ENCODE measurements at regions not wholly inside any gene's neighbourhood (a gene's known extent, or its start where the extent isn't known, plus 50 kb on each side); places are given as distances from the start of the nearest gene placed in this dataset.
A peak's percentile ranks its signal among the peaks of the same experiment; 100 is the strongest.

DNA sequence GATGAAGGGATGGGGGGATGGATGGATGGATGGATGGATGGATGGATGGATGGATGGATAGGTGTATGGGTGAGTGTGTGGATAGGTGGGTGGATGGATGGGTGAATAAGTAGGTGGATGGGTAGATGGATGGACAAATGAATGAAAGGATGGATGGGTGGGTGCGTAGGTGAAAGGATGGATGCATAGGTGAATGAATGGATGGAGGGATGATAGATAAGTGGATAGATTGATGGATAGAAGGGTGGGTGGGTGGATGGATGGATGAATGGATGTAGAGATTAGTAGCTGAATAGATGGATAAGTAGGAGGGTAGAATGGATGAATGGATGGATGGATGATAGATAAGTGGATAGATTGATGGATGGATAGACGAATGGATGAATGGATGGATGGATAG, 152.7 kb downstream of the MN1 start:
- 95% methylated on average over 2 of the region's 2 CpGs for WGBS (ENCODE audit: insufficient coverage)
- Histone ChIP-seq H3K4me3 (ENCODE audit: low read length) (no peak overlapping the region), H3K27ac (ENCODE audit: low read length) (no peak overlapping the region)

DNA sequence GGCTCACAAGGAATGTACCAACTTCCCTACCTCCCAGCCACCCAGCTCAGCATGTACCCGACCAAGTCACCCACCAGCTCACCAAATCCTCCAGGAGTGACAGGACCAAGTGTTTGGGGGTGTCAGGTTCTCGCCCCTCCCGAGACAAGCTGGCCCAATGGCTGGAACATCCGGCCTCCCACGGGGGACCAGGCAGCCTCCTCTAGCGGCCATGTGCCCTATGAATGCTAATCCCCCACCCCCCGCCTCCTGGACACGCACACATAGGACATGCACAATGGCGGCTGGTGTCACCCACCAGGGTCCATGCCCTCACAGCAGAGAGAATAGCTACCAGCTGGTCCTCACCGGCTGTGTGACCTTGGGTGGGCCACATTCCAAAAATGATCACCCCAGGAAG, 151.0 kb downstream of the MN1 start:
- Histone ChIP-seq H3K27me3 (ENCODE audit: control insufficient read depth, insufficient read depth, low read length) (peaks cover 5% of the 10 kb centered on the region), H3K4me1 (ENCODE audit: control insufficient read depth, insufficient read depth, low read length) (peaks cover 27% of the 10 kb centered on the region), H3K27ac (ENCODE audit: low read length) (peak overlapping the region; percentile 83), H3K4me3 (ENCODE audit: low read length) (no peak overlapping the region), H3K9me3 (replicated peaks; ENCODE audit: control insufficient read depth, low read depth, low read length) (no peaks in the 10 kb centered on the region), H3K36me3 (ENCODE audit: control insufficient read depth, insufficient read depth, low read length) (no peaks in the 10 kb centered on the region)
- DNase-seq, result peak; percentile 71
- WGBS (ENCODE audit: insufficient coverage), result 74% methylated on average over 9 of the region's 10 CpGs

More for the DNA sequence above, 152.7 kb downstream of the MN1 start:
- no peaks in the 10 kb centered on the region for H3K36me3 ChIP-seq (ENCODE audit: control insufficient read depth, insufficient read depth, low read length)
- no peak for DNase-seq
- no peaks in the 10 kb centered on the region for H3K9me3 ChIP-seq (replicated peaks; ENCODE audit: control insufficient read depth, low read depth, low read length)
- H3K4me1 ChIP-seq (ENCODE audit: control insufficient read depth, insufficient read depth, low read length), result peaks cover 20% of the 10 kb centered on the region
- H3K27me3 ChIP-seq (ENCODE audit: control insufficient read depth, insufficient read depth, low read length), result peaks cover 5% of the 10 kb centered on the region

DNA sequence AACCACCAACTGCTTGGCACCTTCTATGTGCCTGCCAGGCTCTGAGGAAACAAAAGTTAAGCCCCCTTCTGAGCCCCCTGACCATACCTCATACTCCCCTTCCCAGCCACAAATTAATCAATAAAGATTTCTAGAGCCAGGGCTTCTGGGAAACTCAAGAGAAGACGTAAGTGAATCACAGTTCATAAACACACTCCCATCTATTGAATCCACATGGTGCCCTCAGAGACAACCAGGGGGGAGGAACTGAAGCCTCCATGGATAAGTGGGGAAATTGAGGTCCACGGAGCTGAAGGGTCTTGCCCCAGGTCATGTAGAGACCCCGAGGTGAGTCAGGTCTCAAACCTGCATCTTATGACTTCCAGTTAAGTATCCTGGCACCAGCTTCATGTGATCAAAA, 150.6 kb downstream of the MN1 start:
- WGBS (ENCODE audit: insufficient coverage), result no CpG with 5 or more reads among the region's 3 CpGs
- Histone ChIP-seq H3K27me3 (ENCODE audit: control insufficient read depth, insufficient read depth, low read length) (peaks cover 3% of the 10 kb centered on the region), H3K4me1 (ENCODE audit: control insufficient read depth, insufficient read depth, low read length) (peaks cover 27% of the 10 kb centered on the region), H3K36me3 (ENCODE audit: control insufficient read depth, insufficient read depth, low read length) (no peaks in the 10 kb centered on the region), H3K4me3 (ENCODE audit: low read length) (no peak overlapping the region), H3K9me3 (replicated peaks; ENCODE audit: control insufficient read depth, low read depth, low read length) (no peaks in the 10 kb centered on the region), H3K27ac (ENCODE audit: low read length) (peak overlapping the region; percentile 83)
- no peak for DNase-seq

DNA sequence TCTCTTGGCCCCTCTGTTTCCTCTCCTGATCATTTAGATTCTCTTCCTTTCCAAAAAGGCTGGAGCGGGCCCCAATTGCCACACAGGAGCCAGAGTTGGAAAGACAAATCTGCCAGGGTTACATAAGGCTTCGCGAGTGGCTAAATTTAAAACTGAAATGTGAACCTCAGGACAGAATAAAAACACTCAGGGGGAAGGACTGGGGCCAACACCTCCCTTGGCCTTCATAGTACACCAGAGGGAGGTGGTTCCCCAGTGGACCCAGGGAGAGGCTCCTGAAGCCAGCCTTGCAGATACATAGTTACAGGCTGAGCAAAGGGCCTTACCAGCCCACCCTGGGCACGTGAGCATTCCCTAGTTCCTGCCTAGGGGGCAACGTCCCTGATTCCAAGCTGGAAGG, 150.1 kb downstream of the MN1 start:
- H3K27ac ChIP-seq (ENCODE audit: low read length), result peak overlapping the region; percentile 83
- peak; percentile 69 for DNase-seq
- peaks cover 3% of the 10 kb centered on the region for H3K9me3 ChIP-seq (replicated peaks; ENCODE audit: control insufficient read depth, low read depth, low read length)
- no peak overlapping the region for H3K4me3 ChIP-seq (ENCODE audit: low read length)
- peaks cover 27% of the 10 kb centered on the region for H3K4me1 ChIP-seq (ENCODE audit: control insufficient read depth, insufficient read depth, low read length)
- peaks cover 4% of the 10 kb centered on the region for H3K27me3 ChIP-seq (ENCODE audit: control insufficient read depth, insufficient read depth, low read length)
- 22% methylated on average over 3 of the region's 5 CpGs for WGBS (ENCODE audit: insufficient coverage)
- H3K36me3 ChIP-seq (ENCODE audit: control insufficient read depth, insufficient read depth, low read length), result no peaks in the 10 kb centered on the region

DNA sequence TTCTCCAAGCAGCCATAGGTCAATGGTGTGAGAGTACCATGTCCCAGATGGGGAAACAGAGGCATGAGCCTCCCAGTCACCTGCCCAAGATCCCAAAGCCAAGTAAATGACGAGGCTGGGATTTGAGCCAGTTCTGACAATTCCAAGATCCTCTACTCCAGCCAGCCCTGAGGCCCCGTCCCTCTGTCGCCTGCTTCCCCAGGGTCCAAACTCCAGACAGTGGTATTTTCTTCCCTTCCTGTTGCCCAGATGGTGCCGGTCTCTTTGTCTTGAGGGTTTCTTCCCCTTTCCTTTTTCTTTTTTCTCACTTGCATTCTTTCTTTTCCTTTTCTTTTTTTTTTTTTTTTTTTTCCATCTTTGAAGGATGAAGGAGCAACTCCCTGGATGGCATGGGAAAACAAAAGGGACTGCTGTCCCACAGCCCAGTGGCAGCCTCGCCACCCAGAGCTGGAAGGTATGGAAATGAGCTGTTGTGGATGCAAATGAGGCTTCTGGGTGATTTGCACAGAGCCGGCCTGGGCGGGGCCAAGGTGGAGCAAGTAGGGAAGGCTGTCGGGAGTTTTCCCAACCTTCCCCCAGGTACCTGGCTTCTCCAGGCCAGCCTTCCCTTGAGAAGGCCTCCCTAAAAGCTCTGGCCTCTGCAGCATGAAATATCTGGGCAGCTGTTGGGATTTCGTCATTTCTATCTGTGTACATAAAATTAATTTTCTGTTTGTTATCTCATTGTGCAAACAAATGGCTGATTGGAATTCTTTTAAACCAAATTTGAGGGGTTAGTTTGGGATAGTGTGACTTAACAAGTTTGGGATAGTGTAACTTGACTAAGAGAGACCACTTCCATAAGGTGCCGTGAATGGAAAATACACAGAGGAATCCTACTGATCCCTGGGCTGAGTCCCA, 146.8 kb downstream of the MN1 start:
- Histone ChIP-seq H3K4me1 (ENCODE audit: control insufficient read depth, insufficient read depth, low read length) (peaks cover 27% of the 10 kb centered on the region), H3K4me3 (ENCODE audit: low read length) (no peak overlapping the region), H3K27ac (ENCODE audit: low read length) (no peak overlapping the region), H3K27me3 (ENCODE audit: control insufficient read depth, insufficient read depth, low read length) (peaks cover 3% of the 10 kb centered on the region), H3K9me3 (replicated peaks; ENCODE audit: control insufficient read depth, low read depth, low read length) (peaks cover 9% of the 10 kb centered on the region), H3K36me3 (ENCODE audit: control insufficient read depth, insufficient read depth, low read length) (no peaks in the 10 kb centered on the region)
- WGBS (ENCODE audit: insufficient coverage), result 22% methylated on average over 7 of the region's 10 CpGs
- no peak for DNase-seq

DNA sequence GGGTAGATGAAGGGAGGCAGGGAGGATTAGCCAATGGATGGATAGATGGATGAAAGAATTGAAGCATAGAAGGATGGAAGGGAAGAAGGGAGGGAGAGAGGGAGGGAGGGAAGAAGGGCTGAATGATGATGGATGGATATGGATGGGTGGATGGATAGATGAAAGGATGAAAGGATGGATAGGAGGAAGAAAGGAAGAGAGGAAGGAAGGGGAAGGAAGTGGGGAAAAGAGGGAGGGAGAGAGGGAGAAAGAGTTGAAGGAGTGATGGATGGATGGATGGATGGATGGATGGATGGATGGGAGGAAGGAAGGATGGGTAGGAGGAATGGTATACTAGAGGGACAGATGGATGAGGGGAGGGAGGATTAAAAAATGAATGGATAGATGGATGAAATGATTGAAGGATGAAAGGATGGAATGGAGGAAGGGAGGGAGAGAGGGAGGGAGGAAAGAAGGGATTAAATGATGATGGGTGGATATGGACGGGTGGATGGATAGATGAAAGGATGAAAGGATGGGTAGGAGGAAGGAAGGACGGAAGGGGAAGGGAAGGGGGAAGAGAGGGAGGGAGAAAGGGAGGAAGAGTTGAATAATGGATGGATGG, 145.9 kb downstream of the MN1 start:
- Histone ChIP-seq H3K36me3 (ENCODE audit: control insufficient read depth, insufficient read depth, low read length) (no peaks in the 10 kb centered on the region), H3K4me3 (ENCODE audit: low read length) (no peak overlapping the region), H3K27me3 (ENCODE audit: control insufficient read depth, insufficient read depth, low read length) (peaks cover 3% of the 10 kb centered on the region), H3K4me1 (ENCODE audit: control insufficient read depth, insufficient read depth, low read length) (peaks cover 20% of the 10 kb centered on the region), H3K27ac (ENCODE audit: low read length) (no peak overlapping the region), H3K9me3 (replicated peaks; ENCODE audit: control insufficient read depth, low read depth, low read length) (peaks cover 9% of the 10 kb centered on the region)
- WGBS (ENCODE audit: insufficient coverage), result 92% methylated on average over 2 of the region's 2 CpGs
- no peak for DNase-seq

DNA sequence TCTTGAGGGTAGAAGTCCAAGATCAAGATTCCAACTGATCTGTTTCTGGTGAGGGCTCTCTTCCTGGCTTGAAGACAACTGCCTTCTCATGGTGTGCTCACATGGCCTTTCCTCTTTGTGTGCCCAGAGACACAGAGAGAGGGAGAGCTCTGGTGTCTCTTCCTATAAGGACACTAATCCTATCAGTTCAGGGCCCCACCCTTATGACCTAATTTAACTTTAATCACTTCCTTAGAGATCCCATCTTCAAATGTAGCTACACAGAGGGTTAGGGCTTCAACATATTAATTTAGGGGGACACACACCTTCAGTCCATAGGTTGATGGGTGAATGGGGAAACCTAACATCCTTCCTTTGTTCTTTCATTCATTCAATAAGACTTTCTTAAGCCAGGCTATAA, 144.6 kb downstream of the MN1 start:
- peaks cover 9% of the 10 kb centered on the region for H3K9me3 ChIP-seq (replicated peaks; ENCODE audit: control insufficient read depth, low read depth, low read length)
- H3K27ac ChIP-seq (ENCODE audit: low read length), result no peak overlapping the region
- peaks cover 3% of the 10 kb centered on the region for H3K27me3 ChIP-seq (ENCODE audit: control insufficient read depth, insufficient read depth, low read length)
- no peaks in the 10 kb centered on the region for H3K36me3 ChIP-seq (ENCODE audit: control insufficient read depth, insufficient read depth, low read length)
- H3K4me3 ChIP-seq (ENCODE audit: low read length), result no peak overlapping the region
- no peak for DNase-seq
- peaks cover 7% of the 10 kb centered on the region for H3K4me1 ChIP-seq (ENCODE audit: control insufficient read depth, insufficient read depth, low read length)

DNA sequence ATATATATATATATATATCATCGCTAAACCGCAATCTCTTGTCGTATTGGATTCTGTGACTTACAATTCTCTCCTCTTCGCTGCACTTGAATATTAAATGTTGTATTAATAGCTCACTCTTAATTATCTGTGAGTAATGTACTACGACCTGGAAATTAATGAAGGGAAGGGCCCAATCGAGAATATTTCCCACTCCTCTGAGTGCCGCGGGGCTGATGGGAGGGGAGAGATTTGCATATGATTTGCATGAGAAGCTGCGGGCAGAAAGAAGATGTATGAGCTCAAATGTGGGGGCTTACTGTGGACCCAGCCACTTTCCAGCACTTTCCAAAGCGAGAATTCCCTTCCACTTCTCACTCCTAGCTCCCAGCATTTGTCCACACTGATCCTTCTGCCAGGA, 141.2 kb downstream of the MN1 start:
- no CpG with 5 or more reads among the region's 10 CpGs for WGBS (ENCODE audit: insufficient coverage)

DNA sequence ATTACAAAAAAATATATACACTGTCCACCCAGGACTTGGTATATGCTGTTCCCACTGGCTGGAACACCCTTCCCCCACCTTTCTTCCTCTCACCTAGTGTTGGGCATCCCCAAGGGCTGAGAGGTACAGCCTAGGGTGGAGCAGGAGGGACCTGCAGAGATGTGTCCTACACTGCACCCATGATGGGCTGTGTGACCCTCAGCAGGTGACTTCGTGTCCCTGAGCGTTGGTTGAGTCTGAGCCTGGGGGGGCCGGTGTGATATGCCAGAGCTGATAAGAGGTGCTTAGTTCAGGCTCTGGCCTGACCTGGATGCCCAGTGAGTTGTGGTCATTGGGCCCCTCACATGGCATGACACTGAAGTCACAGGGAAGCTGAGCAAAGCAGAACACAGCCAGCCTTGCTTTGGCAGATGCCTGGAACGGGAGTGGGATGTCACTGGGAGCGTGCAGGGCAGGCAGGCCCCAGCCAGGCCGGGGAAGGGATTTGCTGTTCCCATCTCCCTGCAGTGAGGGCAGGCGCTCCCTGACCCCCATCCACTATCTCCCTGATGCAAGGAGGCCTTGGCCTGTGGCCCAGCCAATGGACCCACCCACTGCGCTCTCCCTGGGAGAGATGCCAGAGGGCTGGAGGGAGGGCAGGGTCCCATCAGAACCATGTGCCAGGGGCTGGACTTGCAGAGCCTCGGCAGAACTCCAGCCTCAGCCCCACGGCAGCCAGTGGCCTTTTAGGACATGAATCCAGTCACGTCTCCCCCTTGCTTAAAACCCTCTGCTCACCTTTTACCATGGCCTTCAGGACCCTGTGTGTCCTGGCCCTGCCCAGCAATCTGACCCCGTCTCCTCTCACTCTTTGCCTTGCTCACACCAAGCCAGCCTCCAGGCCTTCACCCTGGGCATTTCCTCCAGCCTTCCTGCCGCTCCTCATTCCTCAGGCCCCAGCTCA, 138.9 kb downstream of the MN1 start:
- WGBS (ENCODE audit: insufficient coverage), result 60% methylated on average over 10 of the region's 13 CpGs
- Histone ChIP-seq H3K4me3 (ENCODE audit: low read length) (no peak overlapping the region), H3K27me3 (ENCODE audit: control insufficient read depth, insufficient read depth, low read length) (no peaks in the 10 kb centered on the region), H3K27ac (ENCODE audit: low read length) (peak overlapping the region; percentile 75), H3K36me3 (ENCODE audit: control insufficient read depth, insufficient read depth, low read length) (no peaks in the 10 kb centered on the region), H3K4me1 (ENCODE audit: control insufficient read depth, insufficient read depth, low read length) (peaks cover 23% of the 10 kb centered on the region), H3K9me3 (replicated peaks; ENCODE audit: control insufficient read depth, low read depth, low read length) (peaks cover 6% of the 10 kb centered on the region)
- peak; percentile 82 for DNase-seq

More for the DNA sequence above, 141.2 kb downstream of the MN1 start:
- H3K36me3 ChIP-seq (ENCODE audit: control insufficient read depth, insufficient read depth, low read length), result no peaks in the 10 kb centered on the region
- no peak overlapping the region for H3K4me3 ChIP-seq (ENCODE audit: low read length)
- H3K4me1 ChIP-seq (ENCODE audit: control insufficient read depth, insufficient read depth, low read length), result peaks cover 17% of the 10 kb centered on the region
- H3K27me3 ChIP-seq (ENCODE audit: control insufficient read depth, insufficient read depth, low read length), result peaks cover 3% of the 10 kb centered on the region
- no peak for DNase-seq
- no peak overlapping the region for H3K27ac ChIP-seq (ENCODE audit: low read length)
- H3K9me3 ChIP-seq (replicated peaks; ENCODE audit: control insufficient read depth, low read depth, low read length), result peaks cover 9% of the 10 kb centered on the region

DNA sequence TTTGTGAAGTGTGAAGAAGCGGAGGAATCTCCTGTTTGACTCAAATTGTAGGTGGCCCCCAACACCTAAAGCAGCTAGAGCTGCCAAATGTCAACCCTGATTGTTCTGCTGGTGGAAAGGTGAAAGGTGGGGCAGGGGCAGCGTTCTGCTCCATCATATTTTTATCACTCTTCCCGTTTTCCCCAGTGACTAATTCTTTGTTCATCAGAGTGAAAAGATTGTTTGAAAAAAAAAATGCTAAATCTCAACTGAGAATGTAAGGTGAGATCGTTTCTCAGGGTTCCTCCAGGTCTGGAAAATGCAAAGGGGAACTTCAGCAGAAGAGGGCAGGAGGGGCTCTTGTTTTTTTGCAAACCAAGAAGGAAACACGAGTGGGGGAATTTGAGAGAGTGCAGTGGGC, 137.7 kb downstream of the MN1 start:
- WGBS (ENCODE audit: insufficient coverage), result no CpG with 5 or more reads among the region's 5 CpGs
- no peak overlapping the region for H3K4me3 ChIP-seq (ENCODE audit: low read length)
- peaks cover 23% of the 10 kb centered on the region for H3K4me1 ChIP-seq (ENCODE audit: control insufficient read depth, insufficient read depth, low read length)
- DNase-seq, result no peak
- no peaks in the 10 kb centered on the region for H3K36me3 ChIP-seq (ENCODE audit: control insufficient read depth, insufficient read depth, low read length)
- H3K27ac ChIP-seq (ENCODE audit: low read length), result peak overlapping the region; percentile 25
- H3K27me3 ChIP-seq (ENCODE audit: control insufficient read depth, insufficient read depth, low read length), result no peaks in the 10 kb centered on the region
- H3K9me3 ChIP-seq (replicated peaks; ENCODE audit: control insufficient read depth, low read depth, low read length), result peaks cover 6% of the 10 kb centered on the region
